ENCODE measurements at regions not wholly inside any gene's neighbourhood (a gene's known extent, or its start where the extent isn't known, plus 50 kb on each side); places are given as distances from the start of the nearest gene placed in this dataset.

DNA sequence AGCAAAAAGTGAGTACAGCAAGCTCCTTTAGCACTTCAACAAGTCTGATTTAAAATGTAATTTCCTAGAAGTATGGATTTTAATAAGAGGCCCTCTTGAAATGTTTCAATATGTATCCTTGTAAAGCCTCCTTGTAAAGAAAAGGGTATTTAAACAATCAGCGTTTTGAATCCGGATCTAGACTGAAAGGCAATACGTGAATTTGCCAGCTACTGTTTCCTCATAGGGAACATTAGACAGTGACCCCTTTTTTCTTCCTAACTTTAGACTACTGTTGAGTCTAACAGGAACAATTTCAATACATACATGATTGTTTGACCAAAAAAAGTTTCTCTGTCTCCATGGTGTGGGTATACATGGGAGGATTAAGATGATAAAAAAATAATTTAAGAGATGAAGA, 395.0 kb downstream of the TFAP2A start:
- DNase-seq (ENCODE audit: insufficient read length, low spot score), result no peak
- FAIRE-seq, result no peak
- TF ChIP-seq CTCF (IDR thresholded peaks at IDR 0.05; ENCODE audit: insufficient read depth, missing control alignments), result no peak

DNA sequence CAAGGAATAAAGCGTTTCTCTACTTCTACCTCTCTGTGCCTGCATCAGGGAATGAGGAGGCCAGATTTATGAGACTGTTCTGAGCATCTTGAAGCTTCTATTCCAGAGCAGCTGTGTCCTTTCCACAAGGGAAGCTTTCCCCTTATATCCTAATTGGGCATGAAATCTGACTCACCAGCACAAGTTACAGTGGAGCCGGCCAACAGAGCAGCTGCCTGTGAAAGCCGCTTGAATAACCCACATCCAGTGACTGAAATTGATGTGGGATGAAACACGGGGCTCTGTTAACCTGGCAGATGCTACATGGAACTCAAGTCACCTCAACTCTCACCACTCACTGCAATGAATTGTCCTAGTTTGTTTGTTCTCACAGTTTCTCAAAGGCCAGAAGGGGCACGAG, 400.3 kb downstream of the TFAP2A start:
- no peak for TF ChIP-seq CTCF (IDR thresholded peaks at IDR 0.05; ENCODE audit: insufficient read depth, missing control alignments)
- DNase-seq (ENCODE audit: insufficient read length, low spot score), result no peak
- no peak for FAIRE-seq

DNA sequence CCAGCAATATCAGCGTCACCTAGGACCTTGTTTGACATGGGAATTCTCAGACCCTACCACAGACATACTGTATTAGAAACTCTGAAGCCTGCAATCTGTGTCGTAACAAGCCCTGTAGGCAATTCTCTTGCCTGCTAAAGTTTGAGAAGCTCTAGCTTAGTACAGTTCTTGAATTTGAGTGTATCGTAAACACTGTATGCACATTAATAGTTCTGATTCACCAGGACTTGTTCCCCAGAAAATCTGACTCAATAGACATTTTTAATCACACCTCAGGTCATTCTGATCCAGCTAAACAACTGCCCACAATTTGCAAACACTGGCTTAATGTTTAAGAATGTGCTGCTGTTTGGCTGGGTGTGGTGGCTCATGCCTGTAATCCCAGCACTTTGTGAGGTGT, 414.3 kb downstream of the TFAP2A start:
- DNase-seq (ENCODE audit: insufficient read length, low spot score) (no peak), FAIRE-seq (no peak)
- TF ChIP-seq CTCF (IDR thresholded peaks at IDR 0.05; ENCODE audit: insufficient read depth, missing control alignments), result no peak

DNA sequence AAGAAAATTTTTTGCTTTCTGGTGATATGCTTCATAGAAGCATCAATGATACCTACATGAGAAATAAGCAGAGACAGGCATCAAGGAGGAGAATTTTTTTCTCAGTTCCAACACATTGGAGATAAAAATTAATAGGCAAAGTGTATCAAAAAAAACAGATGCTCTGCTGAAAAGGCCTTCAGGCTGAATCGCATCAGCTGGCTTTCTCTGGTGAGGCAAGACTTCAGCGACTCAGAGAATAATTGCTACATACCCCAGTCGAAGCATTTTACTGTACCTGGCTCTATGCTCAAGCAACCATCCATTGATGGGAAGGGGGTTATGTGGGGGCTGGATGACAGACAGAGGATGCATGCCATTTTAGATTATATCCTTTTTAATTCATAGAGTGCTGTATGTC, 415.1 kb downstream of the TFAP2A start:
- DNase-seq (ENCODE audit: insufficient read length, low spot score), result no peak
- no peak for TF ChIP-seq CTCF (IDR thresholded peaks at IDR 0.05; ENCODE audit: insufficient read depth, missing control alignments)
- FAIRE-seq, result no peak

GRCh38 chr6:9986273-9986672, 428.6 kb downstream of the TFAP2A start:
- TF ChIP-seq CTCF (IDR thresholded peaks at IDR 0.05; ENCODE audit: insufficient read depth, missing control alignments), result no peak
- no peak for DNase-seq (ENCODE audit: insufficient read length, low spot score)
- FAIRE-seq, result no peak

DNA sequence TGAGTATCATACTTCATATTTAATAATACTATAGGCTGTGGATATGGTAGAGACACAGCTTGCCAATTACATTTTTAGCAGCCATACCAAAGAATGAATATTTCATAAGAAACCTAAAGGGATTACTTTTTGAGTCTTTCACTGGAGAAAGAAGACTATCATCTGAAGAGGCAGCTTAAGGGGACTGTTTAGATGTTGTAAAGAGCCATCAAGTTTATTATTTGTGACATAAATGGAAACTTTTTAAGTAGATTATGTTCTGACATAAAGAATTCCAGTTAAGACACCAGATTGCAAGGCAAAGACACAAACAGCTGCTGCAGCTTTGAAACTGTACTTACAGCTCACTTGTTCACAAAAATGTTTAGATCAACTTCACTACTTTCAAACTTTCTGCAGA, 429.4 kb downstream of the TFAP2A start:
- TF ChIP-seq CTCF (IDR thresholded peaks at IDR 0.05; ENCODE audit: insufficient read depth, missing control alignments), result no peak
- DNase-seq (ENCODE audit: insufficient read length, low spot score) (no peak), FAIRE-seq (no peak)

DNA sequence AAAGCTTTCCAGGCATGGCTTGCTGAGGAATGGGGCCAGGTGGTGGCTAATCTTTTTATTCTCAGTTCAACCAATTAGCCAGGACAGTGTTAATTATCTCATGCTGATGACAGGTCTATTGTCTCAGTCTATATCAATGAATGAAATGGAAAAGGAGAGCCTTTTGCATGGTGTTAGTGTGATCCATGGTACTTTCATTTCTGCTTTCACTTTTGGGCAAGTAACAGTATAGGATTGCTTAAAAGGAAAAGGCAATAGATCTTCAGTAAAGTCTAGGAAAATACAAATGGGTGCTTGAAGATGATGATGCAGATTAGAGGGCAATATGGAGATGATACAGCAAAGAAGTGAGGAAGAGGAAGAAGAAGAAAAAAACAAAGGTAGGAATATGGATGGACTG, 430.3 kb downstream of the TFAP2A start:
- TF ChIP-seq CTCF (IDR thresholded peaks at IDR 0.05; ENCODE audit: insufficient read depth, missing control alignments), result no peak
- FAIRE-seq (no peak), DNase-seq (ENCODE audit: insufficient read length, low spot score) (no peak)

Measured in D721Med (cell line).